ENCODE measurements at regions not wholly inside any gene's neighbourhood (a gene's known extent, or its start where the extent isn't known, plus 50 kb on each side); places are given as distances from the start of the nearest gene placed in this dataset.

DNA sequence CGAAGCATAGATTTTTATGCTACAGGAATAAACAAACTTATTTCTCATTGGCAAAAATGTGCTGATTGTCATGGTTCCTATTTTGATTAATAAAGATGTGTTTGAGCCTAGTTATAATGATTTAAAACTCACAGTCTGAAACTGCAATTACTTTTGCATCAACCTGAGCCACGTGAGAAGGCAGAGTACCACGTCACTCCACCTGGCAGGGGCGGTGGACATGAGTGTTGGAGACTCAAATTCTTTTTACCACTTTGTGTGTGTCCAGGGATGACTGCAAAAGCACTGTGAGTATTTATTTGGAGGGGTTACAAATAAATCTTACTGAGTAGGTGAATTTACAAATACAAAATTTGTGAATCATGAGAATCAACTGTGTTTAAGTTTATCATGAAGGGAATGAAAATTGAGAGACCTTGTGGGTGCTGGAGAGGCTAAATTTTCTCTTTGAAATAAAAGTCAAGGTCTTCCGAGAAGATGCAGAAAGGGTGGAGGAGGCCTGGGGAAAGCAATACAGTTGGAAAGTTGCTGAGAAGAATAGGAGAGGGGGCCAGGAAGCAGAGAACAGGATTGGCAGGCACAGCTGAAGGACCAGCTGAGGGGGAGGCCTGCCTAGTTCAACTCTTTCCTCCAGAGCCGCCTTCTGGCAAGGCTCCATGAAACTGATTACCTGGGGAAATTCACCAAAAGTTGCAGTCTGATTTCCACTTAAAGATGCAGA is 316.4 kb downstream of the MYCN start:
- CTCF ChIA-PET = no interaction called here
- no peaks in the 10 kb centered on the region for H3K79me2 ChIP-seq (ENCODE audit: insufficient read depth)
- H3K9me3 ChIP-seq = peaks cover 3% of the 10 kb centered on the region; the same call in 1 of the 2 replicates
- no peaks in the 10 kb centered on the region for H3K9me2 ChIP-seq
- no peak for TF ChIP-seq POLR2AphosphoS5 (IDR thresholded peaks at IDR 0.05; ENCODE audit: low read depth, low read length)
- TF ChIP-seq CHD2 (IDR thresholded peaks at IDR 0.05; ENCODE audit: low read length, partially characterized antibody) = no peak
- TF ChIP-seq MEF2A (IDR thresholded peaks at IDR 0.05; ENCODE audit: borderline replicate concordance, low read depth) = no peak
- no peak for TF ChIP-seq SIN3A (IDR thresholded peaks at IDR 0.05; ENCODE audit: borderline replicate concordance, low read depth, low read length)
- TF ChIP-seq NFIC (IDR thresholded peaks at IDR 0.05; ENCODE audit: borderline replicate concordance) = no peak
- TF ChIP-seq JUND (IDR thresholded peaks at IDR 0.05) = no peak
- no peak for TF ChIP-seq CTCF (IDR thresholded peaks at IDR 0.05)
- TF ChIP-seq RAD21 (IDR thresholded peaks at IDR 0.05; ENCODE audit: low read length) = no peak
- no peaks in the 10 kb centered on the region for H3K4me1 ChIP-seq (ENCODE audit: control insufficient read depth in 1 of 2, insufficient read depth in 2 of 2, low read depth in 1 of 2, low read length in 1 of 2)
- H3K9ac ChIP-seq = no peak overlapping the region
- POLR2A ChIA-PET = no interaction called here
- no peaks in the 10 kb centered on the region for H3F3A ChIP-seq (replicated peaks; ENCODE audit: insufficient read depth)
- no peak overlapping the region for H3K27ac ChIP-seq (ENCODE audit: low read depth in 2 of 2, low read length in 1 of 2)
- no peak overlapping the region; a peak in 1 of 4 replicates for H3K4me3 ChIP-seq (ENCODE audit: low read depth in 2 of 2, low read length in 1 of 2)
- 27% methylated on average over 6 of the region's 6 CpGs for WGBS (ENCODE audit: low lambda C conversion rate)
- peaks cover 0 to 4% of the 10 kb centered on the region in 2 experiments for H3K36me3 ChIP-seq (replicated peaks in 1 of 2; ENCODE audit: control insufficient read depth in 1 of 2, insufficient read depth in 2 of 2, low read length in 1 of 2)
- H4K20me1 ChIP-seq (ENCODE audit: insufficient read depth) = no peaks in the 10 kb centered on the region
- DNase-seq = no peak
- H3K4me2 ChIP-seq = no peak overlapping the region
- no peak overlapping the region for H2AFZ ChIP-seq (ENCODE audit: low read depth)
- no peaks in the 10 kb centered on the region for H3K27me3 ChIP-seq (ENCODE audit: insufficient read depth)

- Histone ChIP-seq H3K4me1 (ENCODE audit: control insufficient read depth in 1 of 2, insufficient read depth in 2 of 2, low read depth in 1 of 2, low read length in 1 of 2) (no peaks in the 10 kb centered on the region; a peak in 1 of 4 replicates), H3K27me3 (ENCODE audit: insufficient read depth) (no peaks in the 10 kb centered on the region), H3K79me2 (ENCODE audit: insufficient read depth) (no peaks in the 10 kb centered on the region), H3K4me3 (ENCODE audit: low read depth in 2 of 2, low read length in 1 of 2) (no peak overlapping the region), H3F3A (replicated peaks; ENCODE audit: insufficient read depth) (no peaks in the 10 kb centered on the region), H3K4me2 (no peak overlapping the region), H2AFZ (ENCODE audit: low read depth) (no peak overlapping the region), H3K9ac (no peak overlapping the region), H3K9me2 (no peaks in the 10 kb centered on the region), H3K9me3 (no peaks in the 10 kb centered on the region), H3K36me3 (replicated peaks in 1 of 2; ENCODE audit: control insufficient read depth in 1 of 2, insufficient read depth in 2 of 2, low read length in 1 of 2) (peaks cover 0 to 4% of the 10 kb centered on the region in 2 experiments), H3K27ac (ENCODE audit: low read depth in 2 of 2, low read length in 1 of 2) (no peak overlapping the region), H4K20me1 (ENCODE audit: insufficient read depth) (no peaks in the 10 kb centered on the region)
- ChIA-PET CTCF (interaction anchor here (0.9 kb wide), 1 partner anchor 315 kb away, joined by 3 read pairs; the partner anchor contains the start of gene MYCN), POLR2A (no interaction called here)
- TF ChIP-seq RXRA (IDR thresholded peaks at IDR 0.05; ENCODE audit: borderline replicate concordance, low read depth) (no peak), SMC3 (IDR thresholded peaks at IDR 0.05; ENCODE audit: low read depth, low read length) (no peak), TCF12 (IDR thresholded peaks at IDR 0.05) (no peak)
- DNase-seq = no peak
- 45% methylated on average over 4 of the region's 4 CpGs for WGBS (ENCODE audit: low lambda C conversion rate)
Observed at GRCh38 chr2:16255120-16255519, 314.8 kb downstream of the MYCN start.
